ENCODE measurements at regions not wholly inside any gene's neighbourhood (a gene's known extent, or its start where the extent isn't known, plus 50 kb on each side); places are given as distances from the start of the nearest gene placed in this dataset.

DNA sequence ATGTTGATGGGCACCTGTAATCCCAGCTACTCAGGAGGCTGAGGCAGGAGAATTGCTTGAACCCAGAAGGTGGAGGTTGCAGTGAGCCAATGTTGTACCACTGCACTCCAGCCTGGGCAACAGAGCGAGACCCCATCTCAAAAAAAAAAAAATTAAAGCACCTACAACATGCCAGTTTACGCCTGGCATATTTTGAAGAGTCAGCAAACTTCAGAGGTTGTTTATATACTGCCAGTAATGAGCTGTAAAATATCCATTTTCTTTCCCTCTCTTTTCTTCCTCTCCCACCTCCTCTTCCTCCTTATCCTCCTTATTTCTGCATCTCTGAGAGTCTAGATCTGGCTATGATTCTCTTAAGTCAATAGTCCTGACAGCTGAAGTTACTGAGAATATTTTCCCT lies 556.5 kb upstream of the LARGE1 start:
- TF ChIP-seq CTCF (IDR thresholded peaks at IDR 0.05; ENCODE audit: low read depth, low read length): no peak
- no peak overlapping the region for H3K4me3 ChIP-seq (ENCODE audit: low read depth, low read length)
- in situ Hi-C loops (cut with HindIII; ENCODE audit: low sequenced_read_pairs): no loop called here
- DNase-seq (ENCODE audit: low read depth, low spot score): no peak

- DNase-seq (ENCODE audit: low read depth, low spot score): no peak
- in situ Hi-C loops (cut with HindIII; ENCODE audit: low sequenced_read_pairs): no loop called here
- no peak overlapping the region for H3K4me3 ChIP-seq (ENCODE audit: low read depth, low read length)
- no peak for TF ChIP-seq CTCF (IDR thresholded peaks at IDR 0.05; ENCODE audit: low read depth, low read length)
These were observed 560.8 kb upstream of the LARGE1 start for GRCh38 chr22:34481090-34481489.

- H3K4me3 ChIP-seq (ENCODE audit: low read depth, low read length): no peak overlapping the region
- no peak for DNase-seq (ENCODE audit: low read depth, low spot score)
- in situ Hi-C loops (cut with HindIII; ENCODE audit: low sequenced_read_pairs): no loop called here
- TF ChIP-seq CTCF (IDR thresholded peaks at IDR 0.05; ENCODE audit: low read depth, low read length): no peak
These were observed 566.1 kb upstream of the LARGE1 start for GRCh38 chr22:34486381-34486780.

GRCh38 chr22:34489861-34490260 lies 569.6 kb upstream of the LARGE1 start:
- no peak for DNase-seq (ENCODE audit: low read depth, low spot score)
- no peak overlapping the region for H3K4me3 ChIP-seq (ENCODE audit: low read depth, low read length)
- in situ Hi-C loops (cut with HindIII; ENCODE audit: low sequenced_read_pairs): no loop called here
- TF ChIP-seq CTCF (IDR thresholded peaks at IDR 0.05; ENCODE audit: low read depth, low read length): no peak

- no peak for DNase-seq (ENCODE audit: low read depth, low spot score)
- TF ChIP-seq CTCF (IDR thresholded peaks at IDR 0.05; ENCODE audit: low read depth, low read length): no peak
- in situ Hi-C loops (cut with HindIII; ENCODE audit: low sequenced_read_pairs): no loop called here
- H3K4me3 ChIP-seq (ENCODE audit: low read depth, low read length): no peak overlapping the region
These were observed 570.6 kb upstream of the LARGE1 start for GRCh38 chr22:34490886-34491285.

GRCh38 chr22:34493486-34493885 lies 572.5 kb upstream of the ISX start:
- DNase-seq (ENCODE audit: low read depth, low spot score): no peak
- H3K4me3 ChIP-seq (ENCODE audit: low read depth, low read length): no peak overlapping the region
- in situ Hi-C loops (cut with HindIII; ENCODE audit: low sequenced_read_pairs): no loop called here
- no peak for TF ChIP-seq CTCF (IDR thresholded peaks at IDR 0.05; ENCODE audit: low read depth, low read length)

GRCh38 chr22:34501366-34501965 lies 564.5 kb upstream of the ISX start:
- in situ Hi-C loops (cut with HindIII; ENCODE audit: low sequenced_read_pairs): no loop called here
- DNase-seq (ENCODE audit: low read depth, low spot score): no peak
- no peak overlapping the region for H3K4me3 ChIP-seq (ENCODE audit: low read depth, low read length)
- no peak for TF ChIP-seq CTCF (IDR thresholded peaks at IDR 0.05; ENCODE audit: low read depth, low read length)
